ENCODE measurements at regions not wholly inside any gene's neighbourhood (a gene's known extent, or its start where the extent isn't known, plus 50 kb on each side); places are given as distances from the start of the nearest gene placed in this dataset.

DNA sequence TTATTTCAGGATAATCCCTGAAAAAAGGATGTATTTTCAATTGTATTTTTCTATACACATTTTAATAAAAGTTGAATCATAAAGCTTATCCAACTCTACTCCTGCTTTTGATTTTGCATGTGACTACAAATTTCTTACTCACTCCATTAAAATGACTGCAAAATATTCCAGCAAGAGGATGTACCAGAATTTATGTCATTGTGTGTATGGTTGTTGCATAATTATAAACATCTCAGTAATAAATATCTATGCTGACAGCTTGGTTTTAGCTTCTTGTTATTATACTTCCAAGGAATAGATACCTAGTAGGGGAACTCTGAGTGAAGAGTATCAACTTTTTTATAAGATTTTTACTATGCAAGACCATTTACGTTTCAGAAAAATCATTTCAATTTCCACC lies 463.2 kb upstream of the RUNX1 start:
- Histone ChIP-seq H3K9ac (ENCODE audit: low read length in 2 of 2) (no peak overlapping the region), H3K36me3 (ENCODE audit: control insufficient read depth in 2 of 2, insufficient read depth in 2 of 2, low read length in 2 of 2) (no peaks in the 10 kb centered on the region), H3K27ac (ENCODE audit: low read length) (no peak overlapping the region), H3K4me3 (ENCODE audit: low read length in 2 of 2) (no peak overlapping the region), H3K27me3 (ENCODE audit: control insufficient read depth in 1 of 2, insufficient read depth in 2 of 2, low read length in 2 of 2) (no peaks in the 10 kb centered on the region), H3K9me3 (ENCODE audit: control insufficient read depth in 2 of 2, low read length in 2 of 2) (no peaks in the 10 kb centered on the region), H3K4me1 (ENCODE audit: control insufficient read depth, insufficient read depth, low read length) (no peaks in the 10 kb centered on the region)

DNA sequence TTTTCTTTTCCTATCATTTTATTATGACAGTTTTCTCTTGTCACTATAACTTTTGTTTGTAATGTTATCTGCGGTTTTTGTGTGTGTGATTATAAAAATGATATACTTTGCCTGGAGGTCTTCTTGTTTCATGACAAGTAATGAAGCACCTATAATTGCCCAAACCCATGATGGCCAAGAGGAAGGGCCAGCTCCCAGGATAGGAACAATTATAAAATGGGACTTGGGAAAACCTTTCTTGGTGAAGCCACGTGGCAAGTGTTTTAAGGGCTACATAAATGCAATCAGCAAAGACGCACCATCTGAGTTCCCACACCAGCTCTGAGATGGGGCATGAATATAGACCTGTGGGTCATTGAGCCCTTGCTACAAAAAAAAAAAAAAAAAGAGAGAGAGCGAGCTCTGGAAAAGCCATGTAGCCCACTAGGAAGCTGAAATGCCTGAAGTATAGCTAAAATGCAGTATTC lies 462.6 kb upstream of the RUNX1 start:
- Histone ChIP-seq H3K36me3 (ENCODE audit: control insufficient read depth in 2 of 2, insufficient read depth in 2 of 2, low read length in 2 of 2) (no peaks in the 10 kb centered on the region), H3K9me3 (ENCODE audit: control insufficient read depth in 2 of 2, low read length in 2 of 2) (no peaks in the 10 kb centered on the region), H3K27ac (ENCODE audit: low read length) (no peak overlapping the region), H3K4me1 (ENCODE audit: control insufficient read depth, insufficient read depth, low read length) (no peaks in the 10 kb centered on the region), H3K9ac (ENCODE audit: low read length in 2 of 2) (no peak overlapping the region), H3K27me3 (ENCODE audit: control insufficient read depth in 1 of 2, insufficient read depth in 2 of 2, low read length in 2 of 2) (no peaks in the 10 kb centered on the region), H3K4me3 (ENCODE audit: low read length in 2 of 2) (no peak overlapping the region)

DNA sequence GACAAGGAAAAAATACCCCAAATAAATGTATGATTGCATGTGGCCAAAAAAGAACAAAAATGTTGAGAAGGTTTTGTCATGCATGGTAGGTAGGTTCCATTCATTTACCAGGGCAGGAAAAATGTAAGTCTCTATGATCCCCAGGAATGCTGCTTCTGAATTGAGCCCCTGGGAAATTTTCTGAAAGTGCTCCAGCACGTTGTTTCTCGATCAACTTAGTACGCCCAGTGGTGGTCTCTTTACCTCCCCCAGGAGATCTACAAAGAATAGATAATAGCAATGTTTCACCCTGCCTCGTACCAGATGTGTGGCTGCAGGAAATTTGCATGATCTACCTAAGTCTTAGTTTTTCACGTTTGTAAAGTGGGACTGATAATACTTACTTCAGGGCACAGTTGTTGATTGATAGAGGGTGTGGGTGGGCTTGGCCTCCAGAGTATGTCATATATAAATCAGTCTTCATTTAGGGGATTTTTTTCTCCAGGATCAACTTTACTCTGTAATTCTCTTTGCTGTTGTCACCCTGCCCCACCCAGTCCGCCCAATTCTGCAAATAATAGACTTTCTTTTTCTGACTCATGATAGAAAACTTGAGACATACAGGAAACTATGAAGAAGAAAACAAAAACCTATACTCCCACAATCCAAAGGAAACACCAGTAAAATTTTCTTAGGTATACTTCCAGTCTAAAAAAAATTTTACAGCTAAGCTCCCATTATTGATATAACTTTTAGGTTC lies 462.0 kb upstream of the RUNX1 start:
- Histone ChIP-seq H3K9me3 (ENCODE audit: control insufficient read depth in 2 of 2, low read length in 2 of 2) (no peaks in the 10 kb centered on the region), H3K9ac (ENCODE audit: low read length in 2 of 2) (no peak overlapping the region), H3K4me1 (ENCODE audit: control insufficient read depth, insufficient read depth, low read length) (no peaks in the 10 kb centered on the region), H3K36me3 (ENCODE audit: control insufficient read depth in 2 of 2, insufficient read depth in 2 of 2, low read length in 2 of 2) (no peaks in the 10 kb centered on the region), H3K4me3 (ENCODE audit: low read length in 2 of 2) (no peak overlapping the region), H3K27me3 (ENCODE audit: control insufficient read depth in 1 of 2, insufficient read depth in 2 of 2, low read length in 2 of 2) (no peaks in the 10 kb centered on the region), H3K27ac (ENCODE audit: low read length) (no peak overlapping the region)

DNA sequence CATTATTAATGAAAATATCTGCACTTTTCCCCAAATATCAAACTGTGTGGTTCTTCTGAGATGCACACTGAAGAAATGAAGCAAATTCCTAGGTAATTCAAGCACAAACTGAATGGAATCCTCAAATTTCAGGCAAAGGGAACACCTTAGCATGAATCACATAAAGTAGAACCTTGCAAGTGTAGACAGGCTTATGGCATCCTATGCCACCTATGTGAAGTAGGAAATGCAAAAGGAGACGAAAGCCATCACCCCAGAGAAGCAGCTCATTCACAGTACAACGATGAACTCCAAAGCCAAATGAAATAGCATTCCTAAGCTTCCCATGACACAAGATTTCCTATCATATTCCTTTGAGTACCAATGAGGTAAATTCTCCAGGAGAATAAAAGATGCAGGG lies 461.2 kb upstream of the RUNX1 start:
- no peaks in the 10 kb centered on the region for H3K27me3 ChIP-seq (ENCODE audit: control insufficient read depth in 1 of 2, insufficient read depth in 2 of 2, low read length in 2 of 2)
- no peaks in the 10 kb centered on the region for H3K36me3 ChIP-seq (ENCODE audit: control insufficient read depth in 2 of 2, insufficient read depth in 2 of 2, low read length in 2 of 2)
- peaks cover 5% of the 10 kb centered on the region for H3K4me1 ChIP-seq (ENCODE audit: control insufficient read depth, insufficient read depth, low read length)
- no peak overlapping the region for H3K9ac ChIP-seq (ENCODE audit: low read length in 2 of 2)
- no peak overlapping the region for H3K27ac ChIP-seq (ENCODE audit: low read length)
- no peak overlapping the region for H3K4me3 ChIP-seq (ENCODE audit: low read length in 2 of 2)
- H3K9me3 ChIP-seq (ENCODE audit: control insufficient read depth in 2 of 2, low read length in 2 of 2) = no peaks in the 10 kb centered on the region

DNA sequence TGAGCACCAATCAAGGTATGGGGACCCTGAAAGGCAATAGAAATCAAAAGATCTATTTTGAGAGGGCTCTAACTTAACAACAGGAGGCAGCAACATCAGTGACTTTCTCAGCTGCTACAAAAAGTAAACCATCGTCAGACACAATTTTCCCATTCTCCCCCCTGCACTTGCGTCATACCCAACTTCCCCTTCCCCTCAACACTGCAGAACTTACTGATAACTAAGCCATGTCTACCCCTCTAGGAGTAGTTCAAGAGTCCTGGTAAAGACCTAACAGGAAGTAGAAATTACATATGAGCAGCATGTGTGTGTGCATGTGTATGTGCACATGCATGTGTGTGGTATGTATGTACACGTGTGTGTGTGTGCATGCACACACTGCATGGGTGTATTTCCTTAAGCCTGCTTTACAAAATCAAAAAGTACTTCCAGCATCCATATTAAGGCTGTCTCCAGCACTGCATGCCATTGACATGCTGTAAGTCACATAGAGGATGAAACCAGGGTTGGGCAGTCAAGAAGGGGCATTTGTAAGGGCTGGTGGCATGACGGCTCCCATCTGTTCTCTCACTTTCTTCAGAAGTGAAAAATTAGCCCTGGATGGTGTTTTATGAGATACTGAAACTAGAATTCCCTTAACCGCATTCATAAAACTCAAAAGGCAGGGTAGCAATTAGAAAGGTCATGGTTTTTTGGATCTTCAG lies 460.1 kb upstream of the RUNX1 start:
- H3K36me3 ChIP-seq (ENCODE audit: control insufficient read depth in 2 of 2, insufficient read depth in 2 of 2, low read length in 2 of 2) = no peaks in the 10 kb centered on the region
- H3K4me3 ChIP-seq (ENCODE audit: low read length in 2 of 2) = no peak overlapping the region
- no peaks in the 10 kb centered on the region for H3K27me3 ChIP-seq (ENCODE audit: control insufficient read depth in 1 of 2, insufficient read depth in 2 of 2, low read length in 2 of 2)
- H3K9ac ChIP-seq (ENCODE audit: low read length in 2 of 2) = no peak overlapping the region
- H3K27ac ChIP-seq (ENCODE audit: low read length) = no peak overlapping the region
- no peaks in the 10 kb centered on the region for H3K9me3 ChIP-seq (ENCODE audit: control insufficient read depth in 2 of 2, low read length in 2 of 2)
- peaks cover 5% of the 10 kb centered on the region for H3K4me1 ChIP-seq (ENCODE audit: control insufficient read depth, insufficient read depth, low read length)

DNA sequence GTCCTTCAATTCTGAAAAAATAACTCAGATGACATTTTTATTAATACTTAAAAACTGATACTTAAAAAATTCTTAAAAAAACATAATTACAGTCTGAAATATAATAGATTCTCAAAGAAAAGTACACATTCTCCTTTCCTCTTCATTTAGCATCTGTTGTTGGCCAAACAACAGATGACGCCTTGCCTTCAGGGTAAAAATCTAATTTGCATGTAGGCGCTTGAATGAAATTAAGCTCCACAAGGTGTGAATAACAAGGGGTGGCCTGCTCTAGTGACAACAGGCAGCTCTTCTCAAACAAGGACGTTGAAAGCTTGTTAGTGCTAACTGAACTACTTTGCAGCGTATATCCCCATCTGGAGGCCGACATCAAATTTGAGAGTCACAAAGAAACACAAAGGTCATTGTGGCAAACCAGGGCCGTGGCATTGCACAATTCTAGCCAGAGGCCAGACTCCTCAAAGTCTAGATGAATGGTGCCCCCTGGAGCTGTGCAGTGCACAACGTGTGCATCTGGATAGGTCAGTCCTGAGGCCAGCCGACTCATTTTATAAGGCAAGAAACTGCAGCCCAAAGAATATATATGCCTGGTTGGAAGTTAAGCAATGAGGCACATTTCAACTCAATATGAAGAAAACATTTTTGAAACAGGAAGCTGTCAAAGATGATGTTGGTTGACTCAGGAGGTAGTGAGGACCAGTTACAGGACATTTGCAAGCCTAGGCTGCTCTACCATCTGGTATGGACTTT lies 459.2 kb upstream of the RUNX1 start:
- no peak overlapping the region for H3K4me3 ChIP-seq (ENCODE audit: low read length in 2 of 2)
- no peaks in the 10 kb centered on the region for H3K9me3 ChIP-seq (ENCODE audit: control insufficient read depth in 2 of 2, low read length in 2 of 2)
- H3K9ac ChIP-seq (ENCODE audit: low read length in 2 of 2) = no peak overlapping the region
- no peaks in the 10 kb centered on the region for H3K27me3 ChIP-seq (ENCODE audit: control insufficient read depth in 1 of 2, insufficient read depth in 2 of 2, low read length in 2 of 2)
- no peaks in the 10 kb centered on the region for H3K36me3 ChIP-seq (ENCODE audit: control insufficient read depth in 2 of 2, insufficient read depth in 2 of 2, low read length in 2 of 2)
- no peak overlapping the region for H3K27ac ChIP-seq (ENCODE audit: low read length)
- peaks cover 5% of the 10 kb centered on the region for H3K4me1 ChIP-seq (ENCODE audit: control insufficient read depth, insufficient read depth, low read length)

DNA sequence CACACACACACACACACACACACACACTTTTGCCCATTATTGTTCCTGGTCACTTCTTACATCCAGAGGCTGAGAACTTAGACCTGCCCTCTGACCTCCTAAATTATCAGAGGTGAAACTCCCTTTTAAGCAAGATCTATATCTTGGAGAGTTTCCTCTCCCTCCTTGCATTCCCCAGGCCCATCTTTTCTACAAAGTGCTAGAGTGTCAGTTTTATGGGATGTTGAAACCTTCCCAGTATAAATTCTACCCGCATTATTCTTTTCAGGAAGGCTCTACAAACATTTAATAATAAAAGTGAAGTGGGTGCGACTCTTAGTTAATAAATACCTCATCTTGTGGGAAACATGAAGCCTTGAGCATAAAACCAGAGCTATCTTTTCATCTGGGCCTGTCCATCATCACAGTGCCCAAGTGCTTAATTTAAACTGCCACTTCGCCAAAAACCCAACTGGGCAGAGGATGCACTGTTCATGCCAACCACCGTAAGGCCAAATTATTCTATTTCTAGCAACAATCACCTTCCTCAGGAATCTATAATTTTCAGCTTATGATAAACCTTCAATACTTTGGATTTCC lies 458.2 kb upstream of the RUNX1 start:
- Histone ChIP-seq H3K4me1 (ENCODE audit: control insufficient read depth, insufficient read depth, low read length) (peaks cover 5% of the 10 kb centered on the region), H3K9ac (ENCODE audit: low read length in 2 of 2) (no peak overlapping the region), H3K36me3 (ENCODE audit: control insufficient read depth in 2 of 2, insufficient read depth in 2 of 2, low read length in 2 of 2) (no peaks in the 10 kb centered on the region), H3K27ac (ENCODE audit: low read length) (no peak overlapping the region), H3K9me3 (ENCODE audit: control insufficient read depth in 2 of 2, low read length in 2 of 2) (no peaks in the 10 kb centered on the region), H3K27me3 (ENCODE audit: control insufficient read depth in 1 of 2, insufficient read depth in 2 of 2, low read length in 2 of 2) (no peaks in the 10 kb centered on the region), H3K4me3 (ENCODE audit: low read length in 2 of 2) (no peak overlapping the region)

DNA sequence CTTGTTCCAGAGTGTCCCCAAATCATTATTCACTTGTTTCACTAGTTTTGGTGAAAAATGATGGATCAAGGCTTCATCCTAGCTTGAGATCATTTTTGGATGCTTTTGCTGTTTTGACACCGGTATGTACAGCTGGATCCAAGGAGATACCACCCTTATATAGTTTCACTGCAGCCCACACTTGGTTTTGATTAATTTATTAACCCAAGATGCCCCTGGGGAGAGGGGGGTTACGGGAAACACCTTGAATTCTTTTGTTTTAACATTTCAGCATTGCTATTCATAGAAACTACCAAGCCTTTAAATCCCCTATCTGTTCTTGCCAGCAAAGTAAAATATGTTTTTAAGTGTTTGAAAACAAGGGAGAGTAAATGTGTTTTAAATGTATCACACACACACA lies 457.7 kb upstream of the RUNX1 start:
- no peak overlapping the region for H3K27ac ChIP-seq (ENCODE audit: low read length)
- no peak overlapping the region for H3K4me3 ChIP-seq (ENCODE audit: low read length in 2 of 2)
- H3K36me3 ChIP-seq (ENCODE audit: control insufficient read depth in 2 of 2, insufficient read depth in 2 of 2, low read length in 2 of 2) = no peaks in the 10 kb centered on the region
- peaks cover 5% of the 10 kb centered on the region for H3K4me1 ChIP-seq (ENCODE audit: control insufficient read depth, insufficient read depth, low read length)
- no peaks in the 10 kb centered on the region for H3K9me3 ChIP-seq (ENCODE audit: control insufficient read depth in 2 of 2, low read length in 2 of 2)
- H3K27me3 ChIP-seq (ENCODE audit: control insufficient read depth in 1 of 2, insufficient read depth in 2 of 2, low read length in 2 of 2) = no peaks in the 10 kb centered on the region
- H3K9ac ChIP-seq (ENCODE audit: low read length in 2 of 2) = no peak overlapping the region

DNA sequence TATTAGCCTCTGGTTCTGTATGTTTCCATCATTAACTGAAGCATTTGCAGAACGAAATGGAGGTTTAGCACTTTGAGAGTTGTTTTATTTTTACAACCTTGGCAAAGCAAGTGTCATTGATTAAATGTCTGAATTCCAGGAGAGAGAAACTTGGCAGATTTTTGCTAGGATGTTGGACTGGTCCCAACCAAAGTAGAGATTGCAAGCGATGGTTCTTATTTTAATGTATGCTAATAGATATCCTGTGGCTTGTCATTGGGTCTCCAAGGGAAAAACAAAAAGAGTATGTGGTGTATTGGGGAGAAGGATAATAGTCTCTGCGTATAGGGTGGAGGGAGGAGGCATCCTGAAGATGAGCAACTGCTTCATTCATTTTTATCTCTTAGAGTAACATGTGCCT lies 457.2 kb upstream of the RUNX1 start:
- H3K9me3 ChIP-seq (ENCODE audit: control insufficient read depth in 2 of 2, low read length in 2 of 2) = no peaks in the 10 kb centered on the region
- H3K27me3 ChIP-seq (ENCODE audit: control insufficient read depth in 1 of 2, insufficient read depth in 2 of 2, low read length in 2 of 2) = peaks cover 0 to under 1% of the 10 kb centered on the region in 2 donors
- no peak overlapping the region for H3K4me3 ChIP-seq (ENCODE audit: low read length in 2 of 2)
- H3K27ac ChIP-seq (ENCODE audit: low read length) = no peak overlapping the region
- no peak overlapping the region for H3K9ac ChIP-seq (ENCODE audit: low read length in 2 of 2)
- H3K36me3 ChIP-seq (ENCODE audit: control insufficient read depth in 2 of 2, insufficient read depth in 2 of 2, low read length in 2 of 2) = no peaks in the 10 kb centered on the region
- H3K4me1 ChIP-seq (ENCODE audit: control insufficient read depth, insufficient read depth, low read length) = peaks cover 5% of the 10 kb centered on the region

DNA sequence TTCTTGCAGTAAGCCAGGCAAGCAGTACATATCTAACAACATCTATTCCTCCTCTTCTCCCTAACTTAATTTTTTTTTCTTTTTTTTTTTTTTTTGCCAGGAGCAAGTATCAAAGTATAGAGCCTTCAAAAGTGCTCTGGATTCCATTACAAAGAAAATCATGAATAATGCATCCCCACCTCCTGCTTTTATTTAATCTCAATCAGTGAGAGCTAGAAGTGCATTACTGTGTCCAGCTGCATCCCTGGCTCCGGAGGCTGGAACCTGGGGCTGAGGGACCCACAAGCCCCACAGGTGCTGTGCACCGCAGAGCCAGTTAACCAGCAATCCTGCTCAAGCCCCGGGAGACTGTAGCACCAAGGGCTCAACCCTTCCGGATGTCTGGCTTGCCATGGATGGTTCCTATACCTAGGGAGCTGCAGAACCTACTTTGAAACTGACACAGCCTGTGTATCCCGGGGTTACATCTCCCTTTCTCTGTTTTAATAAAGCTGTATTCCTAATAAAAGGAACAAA lies 455.9 kb upstream of the RUNX1 start:
- H3K27ac ChIP-seq (ENCODE audit: low read length) = no peak overlapping the region
- no peak overlapping the region for H3K9ac ChIP-seq (ENCODE audit: low read length in 2 of 2)
- no peaks in the 10 kb centered on the region for H3K36me3 ChIP-seq (ENCODE audit: control insufficient read depth in 2 of 2, insufficient read depth in 2 of 2, low read length in 2 of 2)
- no peaks in the 10 kb centered on the region for H3K9me3 ChIP-seq (ENCODE audit: control insufficient read depth in 2 of 2, low read length in 2 of 2)
- peaks cover 0 to 2% of the 10 kb centered on the region in 2 donors for H3K27me3 ChIP-seq (ENCODE audit: control insufficient read depth in 1 of 2, insufficient read depth in 2 of 2, low read length in 2 of 2)
- no peak overlapping the region for H3K4me3 ChIP-seq (ENCODE audit: low read length in 2 of 2)
- peaks cover 5% of the 10 kb centered on the region for H3K4me1 ChIP-seq (ENCODE audit: control insufficient read depth, insufficient read depth, low read length)
